GDM1 (cell line): ENCODE measurements at regions not wholly inside any gene's neighbourhood (a gene's known extent, or its start where the extent isn't known, plus 50 kb on each side); places are given as distances from the start of the nearest gene placed in this dataset.
"Not testable (repeated sequence)": the region's sequence is repeated elsewhere in the genome, so short reads cannot be mapped to it uniquely, and the experiment has no call there.

ENCODE experiments used
- DNase-seq: peaks from one replicate; lab custom pipeline; 2025; lab: John Stamatoyannopoulos, UW

GRCh38 chr10:2627969-2628368 is 439.4 kb upstream of the PFKP start:
- DNase-seq = no peak

GRCh38 chr10:2625094-2625493 is 442.3 kb upstream of the PFKP start:
- no peak for DNase-seq

- DNase-seq = no peak
Observed at GRCh38 chr10:2623675-2624274, 443.6 kb upstream of the PFKP start.

- no peak for DNase-seq
Observed at GRCh38 chr10:2620827-2621521, 446.4 kb upstream of the PFKP start.

- DNase-seq = no peak
Observed at GRCh38 chr10:2619916-2620315, 447.4 kb upstream of the PFKP start.

- peak; percentile 14 for DNase-seq
Observed at GRCh38 chr10:2619472-2619871, 447.9 kb upstream of the PFKP start.

GRCh38 chr10:2618690-2619089 is 448.7 kb upstream of the PFKP start:
- DNase-seq = no peak

GRCh38 chr10:2616215-2616614 is 451.1 kb upstream of the PFKP start:
- DNase-seq = no peak

- DNase-seq = no peak
Observed at GRCh38 chr10:2611603-2612002, 455.7 kb upstream of the PFKP start.

- DNase-seq = no peak
Observed at GRCh38 chr10:2610946-2611345, 456.4 kb upstream of the PFKP start.

- DNase-seq = no peak
Observed at GRCh38 chr10:2604891-2605290, 462.5 kb upstream of the PFKP start.

- no peak for DNase-seq
Observed at GRCh38 chr10:2599571-2599970, 467.8 kb upstream of the PFKP start.

GRCh38 chr10:2592360-2593160 is 474.8 kb upstream of the PFKP start:
- no peak for DNase-seq

GRCh38 chr10:2589196-2589595 is 478.2 kb upstream of the PFKP start:
- no peak for DNase-seq

GRCh38 chr10:2584385-2584784 is 483.0 kb upstream of the PFKP start:
- no peak for DNase-seq

- no peak for DNase-seq
Observed at GRCh38 chr10:2576892-2577291, 490.5 kb upstream of the PFKP start.

GRCh38 chr10:2575460-2575859 is 491.9 kb upstream of the PFKP start:
- no peak for DNase-seq

- DNase-seq = no peak
Observed at GRCh38 chr10:2572611-2573010, 494.7 kb upstream of the PFKP start.

GRCh38 chr10:2556883-2557282 is 510.5 kb upstream of the PFKP start:
- no peak for DNase-seq

- DNase-seq = no peak
Observed at GRCh38 chr10:2548071-2548470, 519.3 kb upstream of the PFKP start.

- no peak for DNase-seq
Observed at GRCh38 chr10:2547606-2548005, 519.7 kb upstream of the PFKP start.

GRCh38 chr10:2546894-2547293 is 520.5 kb upstream of the PFKP start:
- DNase-seq = not testable (repeated sequence)

GRCh38 chr10:2543974-2544373 is 523.4 kb upstream of the PFKP start:
- no peak for DNase-seq
